HTR-8/SVneo (cell line): ENCODE measurements at regions not wholly inside any gene's neighbourhood (a gene's known extent, or its start where the extent isn't known, plus 50 kb on each side); places are given as distances from the start of the nearest gene placed in this dataset.

Source experiments
- DNase-seq: peaks from one replicate; pipeline ENCODE4 v3.0.0; 2011; ENCODE audit warnings: low spot score, mixed read lengths; ENCODE audit not compliant: insufficient read length
- FAIRE-seq: peaks from 2 replicates; lab custom pipeline; 2011; peaks lifted over from hg19 to GRCh38; lab: Jason Lieb, UNC

DNA sequence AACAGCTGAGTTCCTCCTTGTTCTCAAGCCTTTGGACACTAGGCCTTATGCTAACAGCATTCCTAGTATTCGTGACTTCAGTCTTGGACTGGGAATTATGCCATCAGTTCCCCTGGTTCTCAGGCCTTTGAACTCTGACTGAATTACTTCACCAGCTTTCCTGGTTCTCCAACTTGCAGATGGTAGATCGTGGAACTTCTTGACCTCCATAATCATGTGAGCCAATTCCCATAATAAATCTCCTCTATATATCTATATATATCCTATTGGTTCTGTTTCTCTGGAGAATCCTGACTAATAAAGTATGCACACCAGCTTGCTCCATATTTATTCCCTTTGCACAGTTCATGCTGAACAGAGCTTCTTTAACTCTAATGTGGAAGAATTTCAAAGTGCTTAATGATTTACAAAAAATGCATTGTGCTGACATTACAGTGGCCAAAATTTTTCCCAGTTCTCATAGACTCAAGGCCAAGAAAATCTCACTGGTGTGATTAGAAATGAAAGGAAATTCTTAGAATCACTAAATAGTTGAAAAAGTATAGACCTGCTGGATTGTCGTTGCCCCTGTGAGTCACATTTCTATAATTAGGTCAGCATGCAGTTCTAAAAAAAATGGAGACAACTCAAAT lies 462.9 kb upstream of the ADAMTS5 start:
- DNase-seq, result no peak
- no peak for FAIRE-seq

DNA sequence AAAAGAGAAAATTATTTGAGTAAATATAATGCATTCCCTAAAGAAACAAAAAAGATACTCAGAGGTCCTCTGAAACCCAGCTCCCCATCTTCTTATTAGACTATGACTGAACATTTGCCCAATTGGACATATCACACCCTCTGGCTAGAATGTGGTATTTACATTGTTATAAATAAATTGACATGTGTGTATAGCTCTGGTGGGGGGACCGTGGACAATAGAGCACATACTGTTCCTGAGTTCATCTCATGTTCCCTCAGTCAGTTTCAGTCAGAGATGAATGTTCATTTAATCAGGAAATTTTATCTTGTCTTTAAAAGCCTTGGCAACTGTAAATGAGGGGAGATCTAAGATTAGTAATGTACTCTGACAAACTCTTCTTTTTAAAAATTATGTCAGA lies 459.3 kb upstream of the ADAMTS5 start:
- no peak for FAIRE-seq
- no peak for DNase-seq

DNA sequence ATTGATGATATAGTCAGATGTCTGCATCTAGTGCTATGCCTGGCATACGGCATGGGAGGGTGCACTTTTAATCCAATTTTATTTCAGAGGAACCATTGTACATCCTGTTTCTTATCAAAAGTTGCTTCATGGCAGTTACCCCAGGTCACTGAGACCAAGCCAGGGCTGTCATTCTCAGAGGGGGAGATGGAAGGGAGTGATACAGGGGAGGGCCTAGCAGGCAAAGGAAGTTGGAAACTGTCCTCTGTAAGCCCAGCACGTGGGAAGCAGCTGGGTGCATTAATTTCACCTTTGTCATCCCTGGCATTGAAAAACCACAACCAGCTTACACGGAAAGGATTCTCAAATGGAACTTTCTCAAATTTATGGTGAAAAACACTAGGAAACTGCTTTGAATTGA lies 458.7 kb upstream of the ADAMTS5 start:
- FAIRE-seq (peak; percentile 86), DNase-seq (peak; percentile 29)

DNA sequence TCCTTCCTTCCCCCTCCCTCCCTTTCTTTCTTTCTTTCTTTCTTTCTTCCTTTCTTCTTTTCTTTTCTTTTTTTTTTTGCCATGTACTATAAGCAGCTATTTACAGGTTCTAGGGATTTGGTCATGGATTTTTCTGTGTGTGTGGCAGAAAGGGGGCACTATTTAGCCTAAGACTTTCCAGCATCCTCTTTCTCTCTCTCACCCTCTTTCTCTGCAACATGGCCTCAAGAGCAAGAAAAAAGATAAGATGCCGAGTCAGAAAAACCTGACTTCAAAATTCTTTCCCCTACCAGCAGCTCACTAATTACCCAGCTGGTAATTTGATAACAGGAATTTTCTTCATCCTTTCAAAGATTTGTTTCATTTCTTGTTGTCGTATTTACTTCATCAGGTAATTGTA lies 458.3 kb upstream of the ADAMTS5 start:
- no peak for DNase-seq
- FAIRE-seq, result no peak

DNA sequence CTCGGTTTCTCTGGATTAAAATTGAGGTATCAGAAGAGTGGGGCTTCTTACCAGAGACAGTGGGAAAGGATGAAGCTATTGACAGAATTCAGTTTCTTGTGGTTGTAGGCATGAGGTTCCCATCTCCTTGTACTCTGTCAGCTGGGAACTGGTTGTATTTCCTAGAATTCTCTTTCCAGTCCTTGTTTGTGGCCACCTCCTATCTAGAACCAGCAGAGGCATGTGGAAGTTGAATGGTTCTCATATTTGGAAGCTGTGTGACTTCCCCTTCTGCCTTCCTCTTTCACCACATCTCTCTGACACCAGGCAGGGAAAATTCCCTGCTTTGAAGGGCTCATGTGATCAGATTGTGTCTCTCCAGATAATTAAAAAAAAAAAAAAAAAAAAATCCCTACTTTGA lies 457.7 kb upstream of the ADAMTS5 start:
- FAIRE-seq (no peak), DNase-seq (no peak)

DNA sequence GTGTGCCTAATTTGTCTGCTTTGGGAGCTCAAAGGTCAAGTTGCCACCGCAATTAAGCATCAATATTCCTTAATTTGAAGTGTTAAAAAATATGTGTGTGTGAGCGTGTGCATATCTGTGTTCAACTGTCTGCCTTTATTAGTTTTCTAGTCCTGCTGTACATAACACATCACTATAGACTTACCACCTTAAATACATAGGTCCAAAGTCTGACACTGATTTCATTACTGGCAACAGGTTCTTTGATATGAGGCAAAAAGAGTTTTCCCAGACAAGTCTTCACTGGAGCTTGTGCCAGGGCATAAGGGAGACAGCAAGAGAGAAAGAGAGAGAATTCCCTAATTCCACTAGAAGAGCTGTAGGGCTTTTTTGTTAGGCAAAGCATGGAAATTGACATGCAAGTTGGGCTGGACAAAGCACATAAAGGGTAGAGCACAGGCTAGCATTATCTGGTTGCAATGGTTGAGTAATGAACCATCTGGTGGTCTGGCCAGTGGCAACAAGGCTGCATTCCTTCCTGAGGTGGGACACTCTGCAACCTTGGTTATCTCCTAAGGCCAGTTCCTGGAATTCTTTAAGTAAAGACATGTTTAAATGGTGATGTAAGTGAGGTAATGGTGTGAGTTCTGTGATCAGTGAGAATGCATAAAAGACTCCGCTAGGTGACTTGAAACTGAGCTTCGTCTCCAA lies 457.2 kb upstream of the ADAMTS5 start:
- peak; percentile 10 for DNase-seq
- peak; percentile 52 for FAIRE-seq

DNA sequence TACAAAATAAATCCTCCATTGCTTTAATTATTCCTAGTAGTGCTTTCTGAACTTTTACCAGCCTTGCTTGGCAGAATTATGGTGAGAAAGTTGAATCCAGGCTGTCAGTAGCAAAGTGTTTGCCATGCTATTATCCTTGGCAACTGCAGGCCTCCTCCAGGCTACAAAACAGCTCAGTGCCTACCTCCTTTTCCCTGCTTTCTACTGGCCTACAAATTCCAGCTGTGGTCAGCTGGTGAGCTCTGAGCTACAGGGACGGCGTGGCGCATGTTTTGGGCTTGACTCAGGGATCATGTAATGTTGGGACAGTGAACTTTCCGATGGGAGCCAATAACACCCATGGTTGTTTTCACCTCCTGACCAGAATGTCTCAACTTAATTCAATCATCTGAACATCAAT lies 456.1 kb upstream of the ADAMTS5 start:
- DNase-seq (peak; percentile 24), FAIRE-seq (peak; percentile 89)

DNA sequence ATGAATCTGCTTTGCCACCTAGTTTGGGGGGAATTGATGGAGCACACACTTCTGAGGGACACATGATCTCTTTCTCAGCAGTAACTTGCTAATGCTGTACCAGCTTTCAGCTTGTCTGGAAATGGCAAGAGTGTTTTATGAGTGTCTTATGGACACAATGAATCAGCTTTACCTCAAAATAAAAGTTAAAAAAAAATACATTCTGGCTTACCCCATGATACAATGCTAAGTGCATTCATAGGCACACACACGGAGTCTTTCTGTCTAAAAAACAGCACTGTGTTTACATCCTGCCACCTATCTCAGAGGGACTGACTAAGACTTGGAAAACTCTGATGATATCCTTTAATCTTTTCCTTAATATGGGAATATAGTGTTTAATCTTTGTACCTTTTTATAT lies 455.5 kb upstream of the ADAMTS5 start:
- no peak for DNase-seq
- FAIRE-seq, result no peak

DNA sequence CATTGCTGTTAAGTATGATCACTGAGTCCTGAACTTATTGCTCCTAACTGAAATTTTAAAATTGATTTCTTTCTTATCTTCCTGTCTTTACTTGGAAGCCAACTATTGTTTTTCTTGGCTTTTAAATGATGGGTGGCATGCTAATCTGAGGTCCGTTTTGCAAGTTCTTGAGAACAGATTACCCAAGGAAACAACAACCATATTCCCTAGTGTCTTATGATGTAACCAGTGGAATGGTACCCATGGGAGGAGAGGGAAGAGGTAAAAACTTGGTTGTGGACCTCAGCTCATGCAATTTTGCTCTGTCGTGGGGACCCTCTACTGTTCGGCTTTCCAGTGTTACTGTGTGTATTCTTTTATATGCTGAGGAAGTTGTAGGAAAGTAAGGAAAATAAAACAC lies 454.8 kb upstream of the ADAMTS5 start:
- FAIRE-seq (no peak), DNase-seq (no peak)

DNA sequence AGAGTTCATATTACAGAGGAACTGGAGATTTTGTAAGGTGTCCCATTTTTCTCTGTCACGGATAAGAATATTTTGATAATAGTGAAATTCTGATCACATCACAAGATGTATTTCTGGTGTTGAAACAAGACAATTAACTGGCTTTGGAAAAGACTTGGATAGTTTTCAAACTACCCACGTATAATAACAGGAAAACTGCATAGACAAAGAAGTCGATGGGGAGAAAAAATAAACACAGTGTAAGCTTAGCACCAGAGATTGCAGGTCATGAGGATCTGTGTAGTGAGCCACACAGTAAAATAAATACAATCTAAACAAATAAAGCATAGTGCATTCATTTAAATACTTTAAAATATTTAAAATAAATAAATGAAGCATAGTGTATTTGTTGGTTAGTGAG lies 452.3 kb upstream of the ADAMTS5 start:
- DNase-seq, result no peak
- FAIRE-seq, result no peak

DNA sequence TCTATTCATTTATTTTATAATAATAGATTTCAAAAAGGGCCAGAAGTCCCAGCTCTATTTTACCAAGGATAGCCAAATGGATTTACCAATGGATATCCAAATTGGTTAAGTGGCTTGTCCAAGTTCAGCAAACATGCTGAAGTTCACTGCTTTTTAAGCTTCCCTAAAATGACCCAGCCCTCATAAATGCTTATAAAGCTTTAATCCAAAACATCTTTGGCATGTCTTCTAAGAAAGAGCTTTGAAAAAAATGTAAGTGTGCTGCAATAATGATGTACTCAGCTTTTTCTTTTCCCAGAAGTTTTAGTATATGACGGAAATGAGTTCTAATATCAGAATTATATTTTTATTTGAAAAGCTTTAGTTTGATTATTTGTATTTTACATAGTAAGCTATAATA lies 451.5 kb upstream of the ADAMTS5 start:
- DNase-seq (no peak), FAIRE-seq (no peak)

DNA sequence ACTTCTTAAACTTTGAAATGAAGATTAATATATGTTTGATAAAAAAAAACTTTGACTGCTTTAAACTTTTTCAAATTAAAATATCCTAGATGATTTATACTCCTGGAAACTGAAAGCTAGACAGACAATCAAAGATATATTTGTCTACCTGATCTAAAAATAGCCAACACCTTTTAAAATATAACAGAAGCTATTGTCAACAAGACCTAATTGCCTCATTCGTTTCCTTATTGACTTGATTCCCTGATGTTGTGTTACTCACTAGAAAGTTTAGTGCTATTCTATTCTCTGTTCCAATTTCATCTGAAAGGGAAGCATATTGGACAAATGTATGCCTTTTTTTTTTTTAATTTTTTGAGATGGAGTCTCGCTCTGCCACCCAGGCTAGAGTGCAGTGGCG lies 445.6 kb upstream of the ADAMTS5 start:
- FAIRE-seq, result no peak

DNA sequence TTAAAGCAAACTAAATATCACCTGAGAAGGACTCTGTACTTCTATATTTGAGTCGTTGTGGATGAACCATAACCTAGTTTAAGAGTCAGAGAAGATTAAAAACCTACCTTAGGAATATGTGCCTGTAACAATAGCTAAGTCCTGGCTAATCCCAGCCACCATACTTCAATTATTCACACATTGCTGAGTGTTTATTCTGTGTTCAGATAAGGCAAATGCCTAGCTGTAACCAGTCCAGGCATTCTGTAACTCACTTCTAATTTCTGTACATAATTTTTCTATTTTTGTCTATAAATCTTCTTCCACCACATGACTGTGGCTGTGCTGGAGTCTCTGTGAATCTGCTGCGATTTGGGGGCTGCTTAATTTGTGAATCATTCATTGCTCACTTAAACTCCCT lies 441.9 kb upstream of the ADAMTS5 start:
- DNase-seq, result no peak
- no peak for FAIRE-seq

More for the DNA sequence above, 445.6 kb upstream of the ADAMTS5 start:
- DNase-seq, result no peak

DNA sequence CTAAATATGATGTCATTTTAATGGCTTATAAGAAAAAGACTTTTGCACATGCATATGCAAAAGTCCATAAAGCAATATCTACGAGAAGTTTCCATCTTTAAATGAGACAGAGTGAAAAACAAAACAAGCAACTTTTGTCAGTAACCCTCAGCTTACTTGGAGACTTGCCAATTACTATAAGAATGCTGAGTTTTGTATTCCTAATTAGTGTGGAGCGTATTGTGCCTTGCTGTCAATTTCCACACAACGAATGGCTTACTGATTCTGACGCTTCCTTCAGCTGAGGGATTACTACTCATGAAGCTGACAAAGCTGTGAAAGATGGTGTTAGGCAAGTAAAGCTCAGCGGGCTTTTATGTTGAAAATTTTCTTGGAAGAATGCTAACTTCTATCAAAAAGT lies 440.4 kb upstream of the ADAMTS5 start:
- no peak for DNase-seq
- FAIRE-seq, result no peak

DNA sequence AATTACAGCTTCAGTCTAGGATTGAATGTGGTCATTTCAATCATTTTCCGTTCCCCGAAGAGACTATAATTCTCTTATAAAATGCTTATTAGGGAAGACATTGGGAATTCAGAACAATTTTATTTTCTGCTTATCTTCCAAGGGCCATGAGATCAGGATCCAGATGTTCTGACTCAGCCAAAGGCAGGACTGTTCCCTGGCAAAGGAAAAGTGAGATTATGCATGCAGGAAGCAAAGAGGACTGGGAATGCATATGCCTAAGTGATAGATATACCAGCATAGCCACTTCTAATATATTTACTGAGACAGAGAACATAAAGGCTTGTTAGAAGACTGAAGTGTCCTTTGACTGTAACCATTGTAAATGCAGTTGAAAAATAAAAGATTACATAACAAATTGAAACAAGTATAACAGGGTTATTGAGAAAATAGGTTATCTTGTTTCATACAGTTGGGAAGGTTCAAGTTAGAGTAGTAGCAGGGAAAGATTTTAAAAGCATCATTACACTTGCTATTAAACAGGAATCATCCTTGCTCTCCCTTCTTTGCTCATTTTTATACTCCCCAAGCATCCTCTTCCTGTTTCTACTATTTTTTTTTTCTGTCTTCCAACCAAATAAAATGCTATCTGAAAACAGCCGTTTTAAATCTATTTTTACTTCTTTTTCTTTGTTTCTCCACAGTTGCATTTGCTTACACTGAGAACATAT lies 439.6 kb upstream of the ADAMTS5 start:
- FAIRE-seq (no peak), DNase-seq (no peak)

DNA sequence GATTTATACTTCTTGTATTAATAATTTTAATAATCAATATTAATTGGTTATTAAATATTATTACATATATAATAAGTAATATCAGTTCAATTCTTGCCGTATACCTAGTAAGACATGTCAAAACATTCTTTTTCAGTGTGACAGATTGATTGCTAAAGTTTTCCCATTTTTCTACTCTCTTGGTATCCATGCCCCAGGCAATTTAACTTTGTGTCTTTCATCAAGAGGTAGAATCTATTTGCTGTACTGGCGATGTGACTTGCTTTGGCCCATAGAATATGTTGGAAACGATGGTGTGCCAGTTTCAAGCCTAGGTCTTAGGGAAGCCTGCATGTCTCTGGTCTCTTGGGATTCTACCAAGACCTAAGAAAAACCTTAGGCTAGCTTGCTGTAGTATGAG lies 436.1 kb upstream of the ADAMTS5 start:
- DNase-seq, result no peak
- no peak for FAIRE-seq

DNA sequence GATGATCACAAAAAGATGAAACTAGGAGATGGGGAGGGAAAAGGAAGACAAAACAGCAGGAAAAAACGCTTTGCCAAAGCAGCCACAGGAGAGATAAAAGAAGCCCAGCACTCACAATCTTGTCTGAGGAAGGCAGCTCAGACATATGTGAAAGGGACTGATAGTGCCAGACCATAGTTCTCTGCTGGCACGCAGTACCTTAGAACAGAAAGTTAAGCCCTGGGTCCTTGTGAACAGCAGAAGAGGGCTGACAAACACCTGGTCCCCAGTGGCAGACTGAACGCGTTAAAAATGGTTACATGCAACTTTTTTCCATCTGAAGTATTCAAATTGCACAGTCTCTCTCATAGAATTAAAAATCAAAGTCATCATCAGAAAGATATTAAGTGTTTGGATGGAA lies 433.2 kb upstream of the ADAMTS5 start:
- no peak for DNase-seq
- FAIRE-seq, result no peak

DNA sequence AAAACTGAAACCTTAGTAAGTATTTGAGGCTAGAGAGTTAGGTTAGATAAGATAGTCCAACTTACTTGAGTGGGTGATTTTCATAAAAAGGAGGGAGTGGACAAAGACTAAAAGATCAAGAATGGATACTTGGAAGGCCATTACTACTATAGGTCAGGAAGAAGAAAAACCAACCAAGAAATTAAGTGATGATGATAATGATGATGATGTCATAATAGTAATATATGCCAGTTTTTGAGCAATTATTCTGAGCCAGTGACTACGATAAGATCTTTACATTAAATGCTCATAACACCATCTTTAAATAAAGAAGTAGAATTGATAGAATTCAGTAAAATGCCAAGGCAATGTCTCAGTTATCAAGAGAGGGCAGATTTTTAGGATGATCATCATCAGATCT lies 430.7 kb upstream of the ADAMTS5 start:
- no peak for DNase-seq
- no peak for FAIRE-seq

DNA sequence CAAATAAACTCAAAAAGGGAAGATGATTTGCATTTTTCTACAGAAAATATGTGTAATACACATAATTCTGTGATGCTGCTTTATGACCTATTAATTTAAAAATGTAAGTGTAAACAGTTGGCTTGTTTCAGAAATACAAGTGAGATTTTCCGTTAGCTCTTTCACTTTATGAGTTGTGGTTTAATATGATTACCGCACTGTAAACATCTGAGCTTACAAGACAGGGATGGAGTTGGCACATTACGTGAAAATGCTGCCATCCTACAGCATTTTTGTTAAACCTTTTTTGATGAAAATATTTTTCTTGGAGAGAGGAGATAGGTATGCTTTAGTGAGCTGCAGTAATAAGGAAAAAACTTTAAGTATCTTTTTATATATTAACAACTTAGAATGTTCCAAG lies 426.8 kb upstream of the ADAMTS5 start:
- no peak for FAIRE-seq
- no peak for DNase-seq

DNA sequence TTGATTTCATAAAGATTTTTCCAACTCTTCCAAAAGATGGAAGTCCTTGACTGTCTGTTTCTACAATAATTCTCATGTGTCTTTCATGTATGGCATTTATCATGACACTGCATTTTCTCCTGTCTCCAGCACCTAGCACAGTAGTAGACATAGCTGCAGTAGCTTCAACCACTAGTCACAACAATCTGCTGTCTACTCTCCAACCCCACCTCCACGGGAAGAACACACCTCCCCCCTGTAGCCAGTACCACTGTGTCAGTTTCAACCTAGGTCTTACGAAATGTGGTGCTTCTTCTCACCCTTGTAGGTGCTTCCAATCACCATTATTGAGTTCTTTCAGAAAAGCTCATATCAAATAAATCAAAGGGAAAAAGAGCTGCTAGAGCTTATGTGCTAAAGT lies 425.1 kb upstream of the ADAMTS5 start:
- no peak for FAIRE-seq

DNA sequence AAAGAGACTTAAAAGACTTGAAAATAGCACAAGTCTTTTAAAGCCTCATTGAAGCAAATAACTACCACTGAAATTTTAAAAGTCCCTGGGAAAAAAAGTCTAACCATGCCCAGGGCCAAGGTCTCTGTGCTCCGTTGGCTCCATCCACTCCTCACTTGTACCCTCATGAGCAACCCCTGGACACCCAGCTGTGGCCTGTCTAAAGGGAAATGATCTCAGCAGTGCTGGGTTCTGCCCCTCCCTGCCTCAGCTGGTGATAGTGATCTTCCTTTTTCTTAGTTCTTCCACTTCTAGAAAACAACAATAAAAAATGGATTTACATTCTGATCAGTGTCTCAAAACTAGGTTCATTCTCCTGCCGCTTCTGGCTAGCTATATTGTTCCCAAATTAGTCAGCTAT lies 423.5 kb upstream of the ADAMTS5 start:
- DNase-seq (no peak), FAIRE-seq (no peak)

More for the DNA sequence above, 425.1 kb upstream of the ADAMTS5 start:
- no peak for DNase-seq

DNA sequence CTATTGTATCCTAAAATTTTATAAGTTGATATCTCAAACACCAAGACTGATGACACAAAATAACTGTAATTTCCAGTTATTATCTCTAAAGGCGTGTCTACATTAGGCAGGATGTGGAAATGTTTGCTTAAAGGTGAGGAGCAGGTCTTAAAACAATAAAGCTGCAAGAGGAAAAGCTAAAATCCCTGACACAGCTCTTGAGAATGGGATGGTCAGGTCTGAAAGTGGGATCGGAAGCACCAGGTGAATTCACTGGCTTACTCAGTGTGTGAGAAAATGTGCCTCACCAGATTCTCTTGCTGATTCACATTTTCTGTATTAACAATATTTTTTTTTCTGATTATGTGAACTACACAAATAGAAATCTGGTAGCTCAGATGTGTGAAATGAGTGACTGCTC lies 421.9 kb upstream of the ADAMTS5 start:
- DNase-seq (no peak), FAIRE-seq (no peak)
